HepG2 (cell line): ENCODE measurements at regions not wholly inside any gene's neighbourhood (a gene's known extent, or its start where the extent isn't known, plus 50 kb on each side); places are given as distances from the start of the nearest gene placed in this dataset.

Source experiments
- ARID4A ChIP-seq: sonication (generic); formaldehyde crosslinking; IDR thresholded peaks from 2 replicates; pipeline ENCODE4 v1.5.0; 2020; ENCODE audit warnings: mild to moderate bottlenecking, missing genetic modification reagents, borderline replicate concordance
- CC2D1A ChIP-seq: sonication (generic); formaldehyde crosslinking; IDR thresholded peaks from 2 replicates; pipeline ENCODE4 v1.8.1; 2023; ENCODE audit warnings: mild to moderate bottlenecking, missing genetic modification reagents
- EEA1 ChIP-seq: sonication (generic); formaldehyde crosslinking; IDR thresholded peaks from 2 replicates; pipeline ENCODE4 v1.5.1; 2020; ENCODE audit warnings: mild to moderate bottlenecking, missing genetic modification reagents, borderline replicate concordance
- ERF ChIP-seq: IDR thresholded peaks from 2 replicates; pipeline ENCODE4 v1.6.1; 2018; ENCODE audit warnings: missing biosample characterization, missing genetic modification reagents
- FOXA1 ChIP-seq, 2 experiments: fragments of 450-650 bp in 1 of 2; sonication (generic) in 1 of 2; formaldehyde crosslinking in 1 of 2; IDR thresholded peaks; 2 replicates each; pipeline versions ENCODE4 v1.4.0 to v1.6.1; 2016 to 2020; ENCODE audit warnings: missing genetic modification reagents in 1 of 2
- FOXO1 ChIP-seq: sonication (generic); formaldehyde crosslinking; IDR thresholded peaks from 2 replicates; pipeline ENCODE4 v1.4.0; 2020; ENCODE audit warnings: missing genetic modification reagents
- GZF1 ChIP-seq: sonication (generic); formaldehyde crosslinking; IDR thresholded peaks from 2 replicates; pipeline ENCODE4 v1.5.1; 2020; ENCODE audit warnings: mild to moderate bottlenecking, missing genetic modification reagents
- KDM5B ChIP-seq: sonication (generic); formaldehyde crosslinking; IDR thresholded peaks from 2 replicates; pipeline ENCODE4 v1.4.0; 2020; ENCODE audit warnings: missing genetic modification reagents, mild to moderate bottlenecking, borderline replicate concordance
- REPIN1 ChIP-seq: sonication (generic); formaldehyde crosslinking; IDR thresholded peaks from 2 replicates; pipeline ENCODE4 v1.8.0; 2022; ENCODE audit warnings: missing genetic modification reagents, low read depth, mild to moderate bottlenecking, borderline replicate concordance
- RXRB ChIP-seq: IDR thresholded peaks from 2 replicates; pipeline ENCODE4 v1.6.1; 2016; ENCODE audit warnings: borderline replicate concordance, missing genetic modification reagents, missing compliant biosample characterization
- SAP130 ChIP-seq: IDR thresholded peaks from 2 replicates; pipeline ENCODE4 v1.6.1; 2016; ENCODE audit warnings: low read depth
- ZBTB38 ChIP-seq: sonication (generic); formaldehyde crosslinking; IDR thresholded peaks from 2 replicates; pipeline ENCODE4 v1.5.1; 2020; ENCODE audit warnings: mild to moderate bottlenecking, missing genetic modification reagents
- ZFP36L1 ChIP-seq: sonication (generic); formaldehyde crosslinking; IDR thresholded peaks from 2 replicates; pipeline ENCODE4 v1.8.0; 2022; ENCODE audit warnings: mild to moderate bottlenecking, missing genetic modification reagents, moderate library complexity
- ZFP36L2 ChIP-seq: sonication (generic); formaldehyde crosslinking; IDR thresholded peaks from 2 replicates; pipeline ENCODE4 v1.4.0; 2020; ENCODE audit warnings: missing genetic modification reagents
- ZFY ChIP-seq: sonication (generic); formaldehyde crosslinking; IDR thresholded peaks from 2 replicates; pipeline ENCODE4 v1.4.0; 2020; ENCODE audit warnings: missing genetic modification reagents
- ZHX1 ChIP-seq: sonication (generic); formaldehyde crosslinking; IDR thresholded peaks from 2 replicates; pipeline ENCODE4 v1.8.1; 2022; ENCODE audit warnings: low read depth, mild to moderate bottlenecking, missing genetic modification reagents
- ZNF253 ChIP-seq: sonication (generic); formaldehyde crosslinking; IDR thresholded peaks from 2 replicates; pipeline ENCODE4 v1.8.0; 2022; ENCODE audit warnings: mild to moderate bottlenecking, missing genetic modification reagents, borderline replicate concordance
- ZNF607 ChIP-seq: sonication (generic); formaldehyde crosslinking; IDR thresholded peaks from 2 replicates; pipeline ENCODE4 v1.5.1; 2020; ENCODE audit warnings: missing genetic modification reagents, mild to moderate bottlenecking, borderline replicate concordance
- ZNF775 ChIP-seq: sonication (generic); formaldehyde crosslinking; IDR thresholded peaks from 2 replicates; pipeline ENCODE4 v1.4.0; 2020; ENCODE audit warnings: missing genetic modification reagents, mild to moderate bottlenecking, moderate library complexity, borderline replicate concordance

GRCh38 chr14:89701211-89702043, 253.1 kb downstream of the EFCAB11 start (continued):
- TF ChIP-seq ARID4A (CRISPR knock-in tag) = peak; percentile 49; the same call in 1 of the 2 replicates
- peak; percentile 71 for TF ChIP-seq ZNF607 (CRISPR knock-in tag)
- TF ChIP-seq ZNF775 (CRISPR knock-in tag) = no peak
- 0 out of 2 replicates have a peak, but pooled peaks have one; percentile 34 for TF ChIP-seq REPIN1 (CRISPR knock-in tag)
- peak; percentile 38; the same call in 1 of the 2 replicates for TF ChIP-seq ZFY (CRISPR knock-in tag)
- no peak for TF ChIP-seq GZF1 (CRISPR knock-in tag)
- no peak for TF ChIP-seq ZFP36L2
- TF ChIP-seq CC2D1A (CRISPR knock-in tag) = no peak
- TF ChIP-seq EEA1 (CRISPR knock-in tag) = peak; percentile 60; the same call in 1 of the 2 replicates
- peak; percentile 94 for TF ChIP-seq RXRB (CRISPR knock-in tag)
- 0 out of 2 replicates have a peak, but pooled peaks have one; percentile 40 for TF ChIP-seq ZNF253 (CRISPR knock-in tag)
- no peak for TF ChIP-seq FOXA1 (IDR thresholded peaks at IDR 0.05)
- TF ChIP-seq FOXA1 (CRISPR knock-in tag; IDR thresholded peaks at IDR 0.05) = no peak
- peak; percentile 88; the same call in 1 of the 2 replicates for TF ChIP-seq ZBTB38 (CRISPR knock-in tag)
- peak; percentile 19; the same call in 1 of the 2 replicates for TF ChIP-seq FOXO1
- TF ChIP-seq KDM5B = peak; percentile 83; the same call in 1 of the 2 replicates
- TF ChIP-seq ZFP36L1 = 0 out of 2 replicates have a peak, but pooled peaks have one; percentile 19
- no peak for TF ChIP-seq ERF (CRISPR knock-in tag)
- TF ChIP-seq ZHX1 (CRISPR knock-in tag) = 0 out of 2 replicates have a peak, but pooled peaks have one; percentile 51
- TF ChIP-seq SAP130 (CRISPR knock-in tag) = peak; percentile 48; the same call in 1 of the 2 replicates
